ENCODE measurements at regions not wholly inside any gene's neighbourhood (a gene's known extent, or its start where the extent isn't known, plus 50 kb on each side); places are given as distances from the start of the nearest gene placed in this dataset.

DNA sequence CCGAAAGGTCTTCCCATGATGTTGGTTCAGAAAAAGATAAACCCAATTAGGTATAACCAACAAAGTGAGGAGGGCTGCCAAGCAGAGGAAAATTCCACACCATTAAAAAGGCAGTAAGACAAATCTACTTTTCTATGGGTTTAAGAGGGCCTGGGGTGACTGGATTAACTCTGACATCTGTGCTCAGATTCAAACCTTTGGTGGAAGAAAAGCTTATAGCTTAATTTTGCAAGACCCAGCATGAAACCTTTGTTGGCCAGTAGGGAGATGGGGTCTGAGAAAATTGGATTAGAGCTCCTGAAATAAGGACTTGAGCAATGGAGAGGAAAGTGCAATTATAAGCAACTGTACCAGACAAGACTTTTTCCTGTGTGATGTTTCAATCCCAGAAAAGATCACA lies 104.2 kb downstream of the KDR start:
- no peak for TF ChIP-seq CTCF (conservative IDR thresholded peaks at IDR 0.05)
- no peak for TF ChIP-seq EZH2 (IDR thresholded peaks at IDR 0.05; ENCODE audit: low read depth)
- H3K4me2 ChIP-seq: no peak overlapping the region
- H2AFZ ChIP-seq: no peak overlapping the region
- no TSS peak for BruUV-seq (replicated peaks)
- no peak for DNase-seq
- no peaks in the 10 kb centered on the region for H3K36me3 ChIP-seq (ENCODE audit: low read depth)
- H3K4me1 ChIP-seq (replicated peaks; ENCODE audit: insufficient read depth): no peaks in the 10 kb centered on the region
- H3K4me3 ChIP-seq: no peak overlapping the region
- no peaks in the 10 kb centered on the region for H3F3A ChIP-seq (ENCODE audit: insufficient read depth, low read depth)
- POLR2A ChIA-PET (ENCODE audit: unreplicated experiment): no interaction called here
- CTCF ChIA-PET: no interaction called here
- no peaks in the 10 kb centered on the region for H3K27me3 ChIP-seq (ENCODE audit: insufficient read depth, low read depth)
- no peaks in the 10 kb centered on the region for H4K20me1 ChIP-seq (ENCODE audit: insufficient read depth)
- no peaks in the 10 kb centered on the region for H3K9me2 ChIP-seq (ENCODE audit: insufficient read depth)
- intact Hi-C loops (cut with micrococcal nuclease; ENCODE audit: unreplicated experiment): no loop called here
- H3K79me2 ChIP-seq (ENCODE audit: low read depth): no peaks in the 10 kb centered on the region
- H3K27ac ChIP-seq: no peak overlapping the region
- no peaks in the 10 kb centered on the region for H3K9me3 ChIP-seq (ENCODE audit: insufficient read depth, low read depth)

- Histone ChIP-seq H3K36me3 (ENCODE audit: low read depth) (no peaks in the 10 kb centered on the region), H3K9me3 (ENCODE audit: insufficient read depth, low read depth) (no peaks in the 10 kb centered on the region), H3K27ac (no peak overlapping the region), H3K79me2 (ENCODE audit: low read depth) (no peaks in the 10 kb centered on the region), H3K9me2 (ENCODE audit: insufficient read depth) (no peaks in the 10 kb centered on the region), H3F3A (ENCODE audit: insufficient read depth, low read depth) (no peaks in the 10 kb centered on the region), H3K4me3 (no peak overlapping the region), H3K27me3 (ENCODE audit: insufficient read depth, low read depth) (no peaks in the 10 kb centered on the region), H4K20me1 (ENCODE audit: insufficient read depth) (no peaks in the 10 kb centered on the region), H2AFZ (no peak overlapping the region), H3K4me1 (replicated peaks; ENCODE audit: insufficient read depth) (no peaks in the 10 kb centered on the region), H3K4me2 (no peak overlapping the region)
- POLR2A ChIA-PET (ENCODE audit: unreplicated experiment): no interaction called here
- no peak for TF ChIP-seq EZH2 (IDR thresholded peaks at IDR 0.05; ENCODE audit: low read depth)
- no peak for TF ChIP-seq CTCF (conservative IDR thresholded peaks at IDR 0.05)
- no peak for DNase-seq
- BruUV-seq (replicated peaks): no TSS peak
- intact Hi-C loops (cut with micrococcal nuclease; ENCODE audit: unreplicated experiment): no loop called here
- CTCF ChIA-PET: no interaction called here
Observed at GRCh38 chr4:55020131-55020530, 105.3 kb downstream of the KDR start.

GRCh38 chr4:55018978-55019377 lies 106.4 kb downstream of the KDR start:
- H3K9me2 ChIP-seq (ENCODE audit: insufficient read depth): no peaks in the 10 kb centered on the region
- H3K9me3 ChIP-seq (ENCODE audit: insufficient read depth, low read depth): no peaks in the 10 kb centered on the region
- DNase-seq: no peak
- CTCF ChIA-PET: no interaction called here
- no peaks in the 10 kb centered on the region for H3K4me1 ChIP-seq (replicated peaks; ENCODE audit: insufficient read depth)
- POLR2A ChIA-PET (ENCODE audit: unreplicated experiment): no interaction called here
- no peak overlapping the region for H2AFZ ChIP-seq
- no TSS peak for BruUV-seq (replicated peaks)
- no peaks in the 10 kb centered on the region for H3K27me3 ChIP-seq (ENCODE audit: insufficient read depth, low read depth)
- H3K36me3 ChIP-seq (ENCODE audit: low read depth): no peaks in the 10 kb centered on the region
- intact Hi-C loops (cut with micrococcal nuclease; ENCODE audit: unreplicated experiment): no loop called here
- no peak overlapping the region for H3K4me3 ChIP-seq
- no peak overlapping the region for H3K27ac ChIP-seq
- H3F3A ChIP-seq (ENCODE audit: insufficient read depth, low read depth): no peaks in the 10 kb centered on the region
- no peak for TF ChIP-seq CTCF (conservative IDR thresholded peaks at IDR 0.05)
- no peak for TF ChIP-seq EZH2 (IDR thresholded peaks at IDR 0.05; ENCODE audit: low read depth)
- H4K20me1 ChIP-seq (ENCODE audit: insufficient read depth): no peaks in the 10 kb centered on the region
- no peak overlapping the region for H3K4me2 ChIP-seq
- H3K79me2 ChIP-seq (ENCODE audit: low read depth): no peaks in the 10 kb centered on the region

All from PC-9 (cell line).